ENCODE measurements at regions not wholly inside any gene's neighbourhood (a gene's known extent, or its start where the extent isn't known, plus 50 kb on each side); places are given as distances from the start of the nearest gene placed in this dataset.
"Not testable (repeated sequence)": the region's sequence is repeated elsewhere in the genome, so short reads cannot be mapped to it uniquely, and the experiment has no call there.

DNA sequence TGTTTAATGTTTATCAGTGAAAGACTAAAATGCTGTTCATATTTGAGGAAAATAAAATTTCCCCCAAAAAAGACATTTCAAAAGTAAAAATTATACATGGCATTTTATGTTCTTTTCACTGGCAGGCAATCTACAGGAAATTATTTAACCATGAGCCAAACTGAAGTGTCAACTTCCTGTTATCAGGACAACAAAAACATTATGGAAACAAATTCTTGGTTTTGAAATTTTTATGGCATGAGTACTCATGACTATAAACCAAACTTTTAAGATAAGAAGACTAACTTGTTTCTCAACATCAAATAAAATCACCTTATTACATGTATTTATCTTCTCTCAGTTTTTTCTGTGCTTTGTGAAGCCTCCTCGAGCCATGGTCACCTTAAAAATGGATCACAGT, 698.6 kb downstream of the LTN1 start:
- TF ChIP-seq, protein P1, sequence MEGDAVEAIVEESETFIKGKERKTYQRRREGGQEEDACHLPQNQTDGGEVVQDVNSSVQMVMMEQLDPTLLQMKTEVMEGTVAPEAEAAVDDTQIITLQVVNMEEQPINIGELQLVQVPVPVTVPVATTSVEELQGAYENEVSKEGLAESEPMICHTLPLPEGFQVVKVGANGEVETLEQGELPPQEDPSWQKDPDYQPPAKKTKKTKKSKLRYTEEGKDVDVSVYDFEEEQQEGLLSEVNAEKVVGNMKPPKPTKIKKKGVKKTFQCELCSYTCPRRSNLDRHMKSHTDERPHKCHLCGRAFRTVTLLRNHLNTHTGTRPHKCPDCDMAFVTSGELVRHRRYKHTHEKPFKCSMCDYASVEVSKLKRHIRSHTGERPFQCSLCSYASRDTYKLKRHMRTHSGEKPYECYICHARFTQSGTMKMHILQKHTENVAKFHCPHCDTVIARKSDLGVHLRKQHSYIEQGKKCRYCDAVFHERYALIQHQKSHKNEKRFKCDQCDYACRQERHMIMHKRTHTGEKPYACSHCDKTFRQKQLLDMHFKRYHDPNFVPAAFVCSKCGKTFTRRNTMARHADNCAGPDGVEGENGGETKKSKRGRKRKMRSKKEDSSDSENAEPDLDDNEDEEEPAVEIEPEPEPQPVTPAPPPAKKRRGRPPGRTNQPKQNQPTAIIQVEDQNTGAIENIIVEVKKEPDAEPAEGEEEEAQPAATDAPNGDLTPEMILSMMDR (IDR thresholded peaks at IDR 0.05) = no peak
- Histone ChIP-seq H3K4me3 (no peak overlapping the region), H3K27ac (no peak overlapping the region)
- DNase-seq (ENCODE audit: low spot score) = no peak

GRCh38 chr21:28283641-28284490, 708.8 kb downstream of the LTN1 start:
- no peak for DNase-seq (ENCODE audit: low spot score)
- H3K27ac ChIP-seq = peak overlapping the region in 1 of 2 donors; percentile 11
- TF ChIP-seq, protein P1 (IDR thresholded peaks at IDR 0.05) = no peak
- no peak overlapping the region for H3K4me3 ChIP-seq

- TF ChIP-seq, protein P1 (IDR thresholded peaks at IDR 0.05) = no peak
- no peak for DNase-seq (ENCODE audit: low spot score)
- Histone ChIP-seq H3K27ac (no peak overlapping the region), H3K4me3 (no peak overlapping the region)
Measured at GRCh38 chr21:28282833-28283232, 709.8 kb downstream of the LTN1 start.

DNA sequence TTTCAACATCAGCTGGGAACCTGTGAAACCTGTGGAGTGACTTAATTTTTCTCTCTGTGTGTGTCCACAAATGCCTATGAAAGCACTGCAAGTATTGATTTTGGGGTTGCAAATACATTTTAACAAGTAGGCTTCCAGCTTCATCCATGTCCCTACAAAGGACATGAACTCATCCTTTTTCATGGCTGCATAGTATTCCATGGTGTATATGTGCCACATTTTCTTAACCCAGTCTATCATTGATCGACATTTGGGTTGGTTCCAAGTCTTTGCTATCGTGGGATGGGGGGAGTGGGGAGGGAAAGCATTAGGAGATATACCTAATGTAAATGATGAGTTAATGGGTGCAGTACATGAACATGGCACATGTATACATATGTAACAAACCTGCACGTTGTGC, 711.3 kb downstream of the LTN1 start:
- DNase-seq (ENCODE audit: low spot score); H3K27ac ChIP-seq; H3K4me3 ChIP-seq: not testable (repeated sequence)

DNA sequence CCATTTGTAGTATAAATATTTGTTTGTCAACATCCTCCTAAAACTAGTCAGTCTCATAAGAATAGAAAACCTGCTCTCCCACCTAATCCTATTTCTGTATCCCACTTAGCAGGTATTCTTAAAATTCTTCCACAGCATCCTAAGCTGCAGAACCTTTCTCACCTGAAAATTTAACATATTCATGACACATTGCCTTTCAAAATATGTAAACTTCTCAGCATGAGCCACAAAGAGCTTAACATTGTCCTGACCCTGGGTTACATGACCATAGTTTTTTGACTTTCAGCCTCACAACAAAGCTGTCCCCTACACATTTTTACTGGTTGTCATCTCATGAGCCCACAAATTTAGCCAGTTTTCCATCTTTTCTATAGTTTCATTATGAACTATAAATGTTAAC, 712.1 kb downstream of the LTN1 start:
- Histone ChIP-seq H3K27ac (no peak overlapping the region), H3K4me3 (no peak overlapping the region)
- no peak for DNase-seq (ENCODE audit: low spot score)
- TF ChIP-seq, protein P1 (IDR thresholded peaks at IDR 0.05) = no peak

- Histone ChIP-seq H3K27ac (no peak overlapping the region), H3K4me3 (no peak overlapping the region)
- no peak for DNase-seq (ENCODE audit: low spot score)
- TF ChIP-seq, protein P1 (IDR thresholded peaks at IDR 0.05) = no peak
Measured at GRCh38 chr21:28277324-28277723, 715.4 kb downstream of the LTN1 start.

DNA sequence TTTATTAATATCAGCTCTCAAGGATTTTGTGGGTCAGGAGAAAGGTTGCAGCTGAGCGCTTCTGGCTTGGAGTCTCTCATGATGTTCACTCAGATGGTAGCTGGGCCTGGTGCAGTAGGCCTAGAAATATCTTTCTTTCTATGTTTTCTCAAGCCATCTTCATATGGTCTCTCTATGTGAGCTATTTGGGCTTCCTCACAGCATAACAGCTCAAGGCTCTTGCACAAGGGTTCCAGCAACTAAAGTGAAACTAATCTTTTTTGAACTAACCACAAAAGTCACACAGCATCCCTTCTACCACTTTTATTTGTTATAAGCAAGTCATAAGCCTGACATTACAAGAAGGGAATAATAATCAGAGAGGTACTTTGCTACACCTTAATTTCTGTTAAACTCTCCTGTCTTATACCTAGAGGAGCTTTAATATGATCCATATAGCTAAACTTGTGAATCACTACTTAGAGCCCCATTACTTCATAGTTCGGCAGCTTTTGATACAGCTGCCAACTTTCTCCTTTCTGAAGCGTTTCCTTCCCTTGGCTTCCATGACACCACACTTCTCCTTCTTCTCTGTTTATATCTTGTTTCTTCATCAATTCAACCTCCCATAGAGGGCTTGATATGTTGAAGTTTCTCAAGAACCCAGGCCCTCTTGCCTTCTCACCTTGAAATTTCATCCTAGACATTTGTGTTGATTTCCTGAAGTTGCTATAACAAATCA, 720.2 kb downstream of the LTN1 start:
- Histone ChIP-seq H3K4me3 (no peak overlapping the region), H3K27ac (no peak overlapping the region)
- DNase-seq (ENCODE audit: low spot score) = no peak
- TF ChIP-seq, protein P1 (IDR thresholded peaks at IDR 0.05) = no peak

All from coronary artery (tissue), 2 donors.